ENCODE measurements at regions not wholly inside any gene's neighbourhood (a gene's known extent, or its start where the extent isn't known, plus 50 kb on each side); places are given as distances from the start of the nearest gene placed in this dataset.

- no peaks in the 10 kb centered on the region for H3K36me3 Mint-ChIP-seq
- no peak overlapping the region for H3K4me3 Mint-ChIP-seq
- intact Hi-C loops (cut with micrococcal nuclease): no loop called here
Measured at GRCh38 chr9:95643619-95644018, 126.8 kb upstream of the PTCH1 start.

GRCh38 chr9:95642189-95642588, 125.4 kb upstream of the PTCH1 start:
- Histone ChIP-seq H3K4me3 (replicated peaks in 1 of 3; ENCODE audit: low read depth in 2 of 3, low read length in 3 of 3) (no peak overlapping the region), H3K9me3 (replicated peaks in 1 of 2; ENCODE audit: control insufficient read depth in 1 of 2, insufficient read depth in 1 of 2, low read length in 2 of 2) (no peaks in the 10 kb centered on the region), H3K27me3 (ENCODE audit: control insufficient read depth in 2 of 2, insufficient read depth in 2 of 2, low read length in 2 of 2) (no peaks in the 10 kb centered on the region), H3K4me2 (replicated peaks; ENCODE audit: extremely low read depth, low read length, poor library complexity, severe bottlenecking) (no peak overlapping the region), H4K20me1 (ENCODE audit: insufficient read depth, low read length) (no peaks in the 10 kb centered on the region), H3K36me3 (replicated peaks in 1 of 2; ENCODE audit: control insufficient read depth in 1 of 2, insufficient read depth in 2 of 2, low read length in 2 of 2) (no peaks in the 10 kb centered on the region), H3K27ac (ENCODE audit: low read depth in 1 of 2, low read length in 2 of 2) (no peak overlapping the region), H3K9ac (ENCODE audit: insufficient read depth, low read length, poor library complexity, severe bottlenecking) (no peak overlapping the region), H2AFZ (ENCODE audit: insufficient read depth, low read depth, low read length, poor library complexity, severe bottlenecking) (no peak overlapping the region), H3K4me1 (ENCODE audit: control insufficient read depth in 1 of 2, insufficient read depth in 2 of 2, low read length in 2 of 2) (no peaks in the 10 kb centered on the region), H3K79me2 (ENCODE audit: insufficient read depth, low read length) (no peaks in the 10 kb centered on the region)
- Mint-ChIP-seq H3K36me3 (no peaks in the 10 kb centered on the region), H3K9me3 (peaks cover 2 to 10% (median 5%) of the 10 kb centered on the region in 7 donors), H3K27ac (no peak overlapping the region), H3K27me3 (ENCODE audit: low read depth in 3 of 3) (peaks cover 1 to 9% (median 5%) of the 10 kb centered on the region in 3 donors), H3K4me1 (no peaks in the 10 kb centered on the region), H3K4me3 (no peak overlapping the region)
- intact Hi-C loops (cut with micrococcal nuclease): no loop called here
- TF ChIP-seq CTCF (IDR thresholded peaks at IDR 0.05): no peak
- no peak for DNase-seq

More at GRCh38 chr9:95643619-95644018, 126.8 kb upstream of the PTCH1 start:
- H2AFZ ChIP-seq (ENCODE audit: insufficient read depth, low read depth, low read length, poor library complexity, severe bottlenecking): no peak overlapping the region
- H3K4me2 ChIP-seq (replicated peaks; ENCODE audit: extremely low read depth, low read length, poor library complexity, severe bottlenecking): no peak overlapping the region
- no peaks in the 10 kb centered on the region for H3K4me1 ChIP-seq (ENCODE audit: control insufficient read depth in 1 of 2, insufficient read depth in 2 of 2, low read length in 2 of 2)
- DNase-seq: no peak
- Mint-ChIP-seq H3K9me3 (peaks cover 0 to 8% (median 3%) of the 10 kb centered on the region in 7 donors), H3K27ac (no peak overlapping the region), H3K27me3 (ENCODE audit: low read depth in 3 of 3) (peaks cover 1 to 9% (median 5%) of the 10 kb centered on the region in 3 donors), H3K4me1 (no peaks in the 10 kb centered on the region)
- no peak overlapping the region for H3K27ac ChIP-seq (ENCODE audit: low read depth in 1 of 2, low read length in 2 of 2)
- no peak overlapping the region for H3K9ac ChIP-seq (ENCODE audit: insufficient read depth, low read length, poor library complexity, severe bottlenecking)
- no peaks in the 10 kb centered on the region for H3K27me3 ChIP-seq (ENCODE audit: control insufficient read depth in 2 of 2, insufficient read depth in 2 of 2, low read length in 2 of 2)
- peaks cover 0 to 7% of the 10 kb centered on the region in 2 donors for H3K9me3 ChIP-seq (replicated peaks in 1 of 2; ENCODE audit: control insufficient read depth in 1 of 2, insufficient read depth in 1 of 2, low read length in 2 of 2)
- no peaks in the 10 kb centered on the region for H3K79me2 ChIP-seq (ENCODE audit: insufficient read depth, low read length)
- no peaks in the 10 kb centered on the region for H4K20me1 ChIP-seq (ENCODE audit: insufficient read depth, low read length)
- no peak for TF ChIP-seq CTCF (IDR thresholded peaks at IDR 0.05)
- WGBS (ENCODE audit: insufficient coverage): 77% methylated on average over 3 of the region's 4 CpGs
- no peaks in the 10 kb centered on the region for H3K36me3 ChIP-seq (replicated peaks in 1 of 2; ENCODE audit: control insufficient read depth in 1 of 2, insufficient read depth in 2 of 2, low read length in 2 of 2)
- H3K4me3 ChIP-seq (replicated peaks in 1 of 3; ENCODE audit: low read depth in 2 of 3, low read length in 3 of 3): no peak overlapping the region
